ENCODE measurements at regions not wholly inside any gene's neighbourhood (a gene's known extent, or its start where the extent isn't known, plus 50 kb on each side); places are given as distances from the start of the nearest gene placed in this dataset.

- intact Hi-C loops (cut with micrococcal nuclease) = no loop called here
- CTCF ChIA-PET = no interaction called here
- no peaks in the 10 kb centered on the region for H3K36me3 ChIP-seq (ENCODE audit: control insufficient read depth in 2 of 2, extremely low read depth in 1 of 2, insufficient read depth in 2 of 2, low read length in 2 of 2)
Observed at GRCh38 chr15:98241032-98241554, 280.6 kb downstream of the ARRDC4 start.

More at GRCh38 chr15:98241032-98241554, 280.6 kb downstream of the ARRDC4 start:
- H3K9ac ChIP-seq (replicated peaks; ENCODE audit: extremely low read depth, insufficient read depth, low read length) = no peak overlapping the region
- DNase-seq (ENCODE audit: low read depth, low spot score) = no peak
- no peaks in the 10 kb centered on the region for H3K4me1 ChIP-seq (ENCODE audit: control insufficient read depth, extremely low read depth, insufficient read depth, low read length)
- FAIRE-seq = no peak
- H3K9me3 ChIP-seq (replicated peaks; ENCODE audit: control insufficient read depth, insufficient read depth, low read length) = peaks cover 6% of the 10 kb centered on the region
- no peaks in the 10 kb centered on the region for H3K9me1 ChIP-seq (replicated peaks; ENCODE audit: control insufficient read depth, extremely low read depth, insufficient read depth, low read length)
- H3K4me3 ChIP-seq (replicated peaks in 1 of 3; ENCODE audit: insufficient read depth in 1 of 3, low read depth in 1 of 3, low read length in 3 of 3) = no peak overlapping the region
- H3K27me3 ChIP-seq (ENCODE audit: control insufficient read depth in 2 of 2, insufficient read depth in 2 of 2, low read length in 2 of 2) = no peaks in the 10 kb centered on the region
- no peak overlapping the region for H3K4me2 ChIP-seq (ENCODE audit: insufficient read depth, low read length)
- no TSS peak for BruUV-seq (replicated peaks)
- POLR2A ChIA-PET = no interaction called here
- no peaks in the 10 kb centered on the region for H3K79me2 ChIP-seq (ENCODE audit: control insufficient read depth, insufficient read depth, low read length)
- H2AFZ ChIP-seq (ENCODE audit: low read depth, low read length) = no peak overlapping the region
- no peaks in the 10 kb centered on the region for H4K20me1 ChIP-seq (replicated peaks; ENCODE audit: control insufficient read depth, extremely low read depth, insufficient read depth, low read length)
- dilution Hi-C loops (cut with MboI; ENCODE audit: extremely low pct_ligation_motif_present, low sequenced_read_pairs) = no loop called here
- TF ChIP-seq CTCF (IDR thresholded peaks at IDR 0.05; ENCODE audit: extremely low read depth in 1 of 2, insufficient read depth in 1 of 2, low read depth in 1 of 2, low read length in 2 of 2) (no peak), FOS (IDR thresholded peaks at IDR 0.05; ENCODE audit: borderline replicate concordance, insufficient read depth, low read length) (no peak), JUN (IDR thresholded peaks at IDR 0.05; ENCODE audit: borderline replicate concordance, insufficient read depth, insufficient read length, low read depth) (no peak), POLR2A (IDR thresholded peaks at IDR 0.05; ENCODE audit: low read depth, low read length) (no peak), GATA2 (IDR thresholded peaks at IDR 0.05; ENCODE audit: insufficient read depth, insufficient read length, low read depth, low read length) (no peak), POLR2AphosphoS5 (IDR thresholded peaks at IDR 0.05; ENCODE audit: insufficient read depth, low read depth, low read length) (no peak), MYC (IDR thresholded peaks at IDR 0.05; ENCODE audit: low read depth, low read length) (no peak), MAX (IDR thresholded peaks at IDR 0.05; ENCODE audit: insufficient read depth, insufficient read length) (no peak), EZH2 (IDR thresholded peaks at IDR 0.05; ENCODE audit: borderline replicate concordance, low read depth, low read length, severe bottlenecking) (no peak)
- H3K27ac ChIP-seq (ENCODE audit: insufficient read depth, low read depth, low read length) = no peak overlapping the region
